ENCODE measurements at regions not wholly inside any gene's neighbourhood (a gene's known extent, or its start where the extent isn't known, plus 50 kb on each side); places are given as distances from the start of the nearest gene placed in this dataset.
"Not testable (repeated sequence)": the region's sequence is repeated elsewhere in the genome, so short reads cannot be mapped to it uniquely, and the experiment has no call there.

DNA sequence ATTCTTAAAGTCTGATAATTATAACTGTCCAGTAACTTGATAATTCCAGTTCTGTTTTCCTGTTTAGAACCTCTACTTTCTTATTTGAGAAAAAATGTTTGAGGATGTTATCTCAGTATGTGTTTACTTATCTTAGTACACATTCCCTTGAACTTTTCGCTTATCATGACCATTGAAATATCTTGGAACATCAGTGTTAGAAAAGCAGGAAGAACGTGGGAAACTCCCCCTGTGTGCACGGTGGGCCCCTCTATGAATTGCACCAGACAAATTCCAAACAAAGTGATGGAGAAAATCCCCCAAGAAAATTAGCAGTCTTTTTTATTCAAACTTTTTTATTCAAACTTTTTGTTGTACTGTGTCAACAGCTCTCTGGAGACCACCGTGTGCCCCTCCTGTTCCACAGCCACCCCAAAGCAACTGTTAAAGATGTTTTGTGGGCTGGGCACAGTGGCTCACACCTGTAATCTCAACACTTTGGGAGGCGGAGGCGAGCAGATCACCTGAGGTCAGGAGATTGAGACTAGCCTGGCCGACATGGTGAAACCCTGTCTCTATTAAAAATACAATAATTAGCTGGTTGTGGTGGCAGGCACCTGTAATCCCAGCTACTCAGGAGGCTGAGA lies 78.3 kb upstream of the PEG3 start:
- no peak for DNase-seq (ENCODE audit: extremely low spot score, unreplicated experiment)
- no peak overlapping the region for H3K4me3 Mint-ChIP-seq (ENCODE audit: unreplicated experiment)
- no peaks in the 10 kb centered on the region for H3K27me3 Mint-ChIP-seq (ENCODE audit: unreplicated experiment)
- TF ChIP-seq, protein P1, sequence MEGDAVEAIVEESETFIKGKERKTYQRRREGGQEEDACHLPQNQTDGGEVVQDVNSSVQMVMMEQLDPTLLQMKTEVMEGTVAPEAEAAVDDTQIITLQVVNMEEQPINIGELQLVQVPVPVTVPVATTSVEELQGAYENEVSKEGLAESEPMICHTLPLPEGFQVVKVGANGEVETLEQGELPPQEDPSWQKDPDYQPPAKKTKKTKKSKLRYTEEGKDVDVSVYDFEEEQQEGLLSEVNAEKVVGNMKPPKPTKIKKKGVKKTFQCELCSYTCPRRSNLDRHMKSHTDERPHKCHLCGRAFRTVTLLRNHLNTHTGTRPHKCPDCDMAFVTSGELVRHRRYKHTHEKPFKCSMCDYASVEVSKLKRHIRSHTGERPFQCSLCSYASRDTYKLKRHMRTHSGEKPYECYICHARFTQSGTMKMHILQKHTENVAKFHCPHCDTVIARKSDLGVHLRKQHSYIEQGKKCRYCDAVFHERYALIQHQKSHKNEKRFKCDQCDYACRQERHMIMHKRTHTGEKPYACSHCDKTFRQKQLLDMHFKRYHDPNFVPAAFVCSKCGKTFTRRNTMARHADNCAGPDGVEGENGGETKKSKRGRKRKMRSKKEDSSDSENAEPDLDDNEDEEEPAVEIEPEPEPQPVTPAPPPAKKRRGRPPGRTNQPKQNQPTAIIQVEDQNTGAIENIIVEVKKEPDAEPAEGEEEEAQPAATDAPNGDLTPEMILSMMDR (IDR thresholded peaks at IDR 0.05), result no peak
- no peak overlapping the region for H3K27ac Mint-ChIP-seq (ENCODE audit: unreplicated experiment)
- no peaks in the 10 kb centered on the region for H3K4me1 Mint-ChIP-seq (ENCODE audit: unreplicated experiment)
- H3K9me3 Mint-ChIP-seq (ENCODE audit: unreplicated experiment), result peaks cover 28% of the 10 kb centered on the region
- no peaks in the 10 kb centered on the region for H3K36me3 Mint-ChIP-seq (ENCODE audit: unreplicated experiment)

DNA sequence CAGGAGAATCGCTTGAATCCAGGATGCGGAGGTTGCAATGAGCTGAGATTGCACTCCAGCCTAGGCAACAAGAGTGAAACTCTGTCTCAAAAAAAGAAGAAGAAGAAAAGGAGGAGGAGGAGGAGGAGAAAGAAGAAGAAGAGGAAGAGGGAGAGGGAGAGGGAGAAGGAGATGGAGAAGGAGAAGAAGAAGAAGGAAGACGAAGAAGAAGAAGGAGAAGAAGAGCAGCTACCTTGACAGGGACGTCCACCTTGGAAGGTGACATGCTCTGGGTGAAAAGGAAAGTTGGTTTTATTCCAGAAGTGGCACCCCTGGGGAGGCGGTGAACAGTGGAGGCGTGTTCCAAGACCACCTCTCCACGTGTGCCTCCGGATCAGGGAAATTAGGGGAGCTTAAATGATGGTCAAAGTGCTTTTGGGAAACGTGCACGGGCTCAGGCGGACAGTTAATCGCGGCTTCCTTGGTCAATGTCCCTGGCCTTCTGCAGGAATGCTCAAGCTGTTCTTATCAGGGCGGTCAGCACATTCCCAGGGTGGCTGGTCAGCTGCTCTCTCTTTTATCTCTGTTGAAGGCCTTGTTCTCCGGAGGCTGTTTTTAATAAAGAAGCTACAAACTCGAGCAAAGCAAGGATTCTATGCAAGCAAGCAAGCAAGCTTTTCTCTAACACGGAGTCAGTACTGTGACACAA lies 78.9 kb upstream of the PEG3 start:
- H3K27ac Mint-ChIP-seq (ENCODE audit: unreplicated experiment), result no peak overlapping the region
- no peak overlapping the region for H3K4me3 Mint-ChIP-seq (ENCODE audit: unreplicated experiment)
- DNase-seq (ENCODE audit: extremely low spot score, unreplicated experiment), result no peak
- H3K4me1 Mint-ChIP-seq (ENCODE audit: unreplicated experiment), result no peaks in the 10 kb centered on the region
- TF ChIP-seq, protein P1 (IDR thresholded peaks at IDR 0.05), result no peak
- H3K36me3 Mint-ChIP-seq (ENCODE audit: unreplicated experiment), result no peaks in the 10 kb centered on the region
- H3K9me3 Mint-ChIP-seq (ENCODE audit: unreplicated experiment), result peaks cover 33% of the 10 kb centered on the region
- no peaks in the 10 kb centered on the region for H3K27me3 Mint-ChIP-seq (ENCODE audit: unreplicated experiment)

DNA sequence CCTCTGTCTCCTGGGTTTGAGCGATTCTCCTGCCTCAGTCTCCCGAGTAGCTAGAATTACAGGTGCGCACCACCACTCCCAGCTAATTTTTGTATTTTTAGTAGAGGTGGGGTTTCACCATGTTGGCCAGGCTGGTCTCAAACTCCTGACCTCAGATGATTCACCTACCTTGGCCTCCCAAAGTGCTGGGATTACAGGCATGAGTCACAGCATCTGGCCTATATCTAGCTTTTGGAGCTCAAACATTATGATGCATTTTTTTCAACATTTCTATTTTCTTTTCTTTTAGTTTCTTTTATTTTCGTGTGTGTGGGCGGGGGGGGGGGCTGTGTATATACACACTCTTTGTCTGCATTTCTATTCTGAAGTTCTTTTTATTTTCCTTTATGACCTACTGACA lies 85.6 kb upstream of the PEG3 start:
- peaks cover 31% of the 10 kb centered on the region for H3K9me3 Mint-ChIP-seq (ENCODE audit: unreplicated experiment)
- not testable (repeated sequence) for H3K27ac Mint-ChIP-seq (ENCODE audit: unreplicated experiment); H3K4me3 Mint-ChIP-seq (ENCODE audit: unreplicated experiment); DNase-seq (ENCODE audit: extremely low spot score, unreplicated experiment); H3K36me3 Mint-ChIP-seq (ENCODE audit: unreplicated experiment); H3K27me3 Mint-ChIP-seq (ENCODE audit: unreplicated experiment); H3K4me1 Mint-ChIP-seq (ENCODE audit: unreplicated experiment)

DNA sequence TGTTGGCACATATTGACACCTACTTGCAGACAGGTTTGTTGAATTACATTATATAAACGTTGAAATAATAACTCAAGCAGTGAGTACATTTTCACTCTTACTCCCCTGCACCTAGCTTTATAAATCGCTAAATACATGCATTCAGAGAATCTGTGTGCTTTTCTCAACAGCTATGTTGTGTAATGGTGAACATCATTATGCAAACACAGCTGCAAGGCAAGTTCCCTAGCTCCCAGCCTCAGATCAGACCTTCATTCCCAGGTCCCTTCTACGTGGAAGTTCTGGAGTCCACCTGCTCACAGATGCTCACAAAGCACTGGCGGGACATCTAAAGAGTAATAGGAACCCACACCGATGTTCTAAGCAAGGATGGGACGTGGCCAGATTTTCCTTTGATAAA lies 86.8 kb upstream of the PEG3 start:
- no peak overlapping the region for H3K4me3 Mint-ChIP-seq (ENCODE audit: unreplicated experiment)
- H3K4me1 Mint-ChIP-seq (ENCODE audit: unreplicated experiment), result no peaks in the 10 kb centered on the region
- H3K27ac Mint-ChIP-seq (ENCODE audit: unreplicated experiment), result no peak overlapping the region
- no peaks in the 10 kb centered on the region for H3K36me3 Mint-ChIP-seq (ENCODE audit: unreplicated experiment)
- H3K9me3 Mint-ChIP-seq (ENCODE audit: unreplicated experiment), result peaks cover 34% of the 10 kb centered on the region
- H3K27me3 Mint-ChIP-seq (ENCODE audit: unreplicated experiment), result no peaks in the 10 kb centered on the region
- TF ChIP-seq, protein P1 (IDR thresholded peaks at IDR 0.05), result no peak
- no peak for DNase-seq (ENCODE audit: extremely low spot score, unreplicated experiment)

DNA sequence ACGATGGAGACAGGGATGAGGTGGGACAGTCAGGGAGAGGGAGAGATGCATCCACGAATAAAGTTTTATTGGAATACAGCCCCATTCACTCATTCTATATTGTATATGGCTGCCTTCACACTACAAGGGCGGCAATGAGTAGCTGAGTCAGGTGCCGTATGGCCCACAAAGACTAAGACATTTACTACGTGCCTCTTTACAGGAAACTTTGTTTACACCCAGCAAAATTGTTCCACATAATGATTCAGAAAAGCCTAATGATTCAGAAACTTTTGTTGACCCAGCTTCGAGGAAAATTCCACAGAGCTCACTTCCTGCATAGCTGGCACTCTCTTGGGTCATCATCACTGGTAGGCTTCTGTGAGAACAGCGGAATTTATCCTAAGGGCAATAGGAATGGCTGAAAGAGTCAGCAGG lies 87.3 kb upstream of the PEG3 start:
- Mint-ChIP-seq H3K27me3 (ENCODE audit: unreplicated experiment) (no peaks in the 10 kb centered on the region), H3K9me3 (ENCODE audit: unreplicated experiment) (peaks cover 36% of the 10 kb centered on the region), H3K4me1 (ENCODE audit: unreplicated experiment) (no peaks in the 10 kb centered on the region), H3K36me3 (ENCODE audit: unreplicated experiment) (no peaks in the 10 kb centered on the region), H3K4me3 (ENCODE audit: unreplicated experiment) (no peak overlapping the region), H3K27ac (ENCODE audit: unreplicated experiment) (no peak overlapping the region)
- DNase-seq (ENCODE audit: extremely low spot score, unreplicated experiment), result no peak
- TF ChIP-seq, protein P1 (IDR thresholded peaks at IDR 0.05), result no peak
